ENCODE measurements at regions not wholly inside any gene's neighbourhood (a gene's known extent, or its start where the extent isn't known, plus 50 kb on each side); places are given as distances from the start of the nearest gene placed in this dataset.

DNA sequence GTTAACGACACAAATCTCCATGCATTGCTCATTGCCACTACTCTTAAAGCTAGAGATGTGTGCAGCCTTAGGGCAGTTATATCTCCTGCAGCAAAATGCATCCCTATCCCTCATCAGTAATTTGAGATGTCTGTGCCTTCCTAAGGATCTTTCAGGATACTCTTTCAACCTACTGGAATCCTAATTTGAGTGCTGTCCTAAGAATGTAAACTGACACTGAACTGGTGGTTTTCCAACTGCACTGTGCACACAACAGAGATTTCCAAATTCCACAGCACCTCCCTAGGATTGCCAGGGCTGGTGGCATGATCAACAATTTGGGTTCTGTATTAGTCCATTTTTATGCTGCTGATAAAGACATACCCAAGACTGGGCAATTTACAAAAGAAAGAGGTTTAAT, 193.9 kb downstream of the LTN1 start:
- intact Hi-C loops (cut with DNase I; ENCODE audit: low total_unique reads), result no loop called here
- no peak overlapping the region for H3K27ac ChIP-seq
- WGBS, 5 donors, result 50 to 91% (median 70%) methylated on average over 1 of the region's 1 CpG
- no peaks in the 10 kb centered on the region for H3K27me3 ChIP-seq
- no peaks in the 10 kb centered on the region for H3K9me3 ChIP-seq
- no peak for DNase-seq
- H3K4me1 ChIP-seq, result no peaks in the 10 kb centered on the region
- TF ChIP-seq, protein P1, sequence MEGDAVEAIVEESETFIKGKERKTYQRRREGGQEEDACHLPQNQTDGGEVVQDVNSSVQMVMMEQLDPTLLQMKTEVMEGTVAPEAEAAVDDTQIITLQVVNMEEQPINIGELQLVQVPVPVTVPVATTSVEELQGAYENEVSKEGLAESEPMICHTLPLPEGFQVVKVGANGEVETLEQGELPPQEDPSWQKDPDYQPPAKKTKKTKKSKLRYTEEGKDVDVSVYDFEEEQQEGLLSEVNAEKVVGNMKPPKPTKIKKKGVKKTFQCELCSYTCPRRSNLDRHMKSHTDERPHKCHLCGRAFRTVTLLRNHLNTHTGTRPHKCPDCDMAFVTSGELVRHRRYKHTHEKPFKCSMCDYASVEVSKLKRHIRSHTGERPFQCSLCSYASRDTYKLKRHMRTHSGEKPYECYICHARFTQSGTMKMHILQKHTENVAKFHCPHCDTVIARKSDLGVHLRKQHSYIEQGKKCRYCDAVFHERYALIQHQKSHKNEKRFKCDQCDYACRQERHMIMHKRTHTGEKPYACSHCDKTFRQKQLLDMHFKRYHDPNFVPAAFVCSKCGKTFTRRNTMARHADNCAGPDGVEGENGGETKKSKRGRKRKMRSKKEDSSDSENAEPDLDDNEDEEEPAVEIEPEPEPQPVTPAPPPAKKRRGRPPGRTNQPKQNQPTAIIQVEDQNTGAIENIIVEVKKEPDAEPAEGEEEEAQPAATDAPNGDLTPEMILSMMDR (IDR thresholded peaks at IDR 0.05), result no peak
- TF ChIP-seq POLR2AphosphoS5 (IDR thresholded peaks at IDR 0.05), result no peak
- TF ChIP-seq POLR2A (IDR thresholded peaks at IDR 0.05), result no peak
- no peak for TF ChIP-seq EP300 (IDR thresholded peaks at IDR 0.05)
- H3K36me3 ChIP-seq, result no peaks in the 10 kb centered on the region
- no peak overlapping the region for H3K4me3 ChIP-seq

DNA sequence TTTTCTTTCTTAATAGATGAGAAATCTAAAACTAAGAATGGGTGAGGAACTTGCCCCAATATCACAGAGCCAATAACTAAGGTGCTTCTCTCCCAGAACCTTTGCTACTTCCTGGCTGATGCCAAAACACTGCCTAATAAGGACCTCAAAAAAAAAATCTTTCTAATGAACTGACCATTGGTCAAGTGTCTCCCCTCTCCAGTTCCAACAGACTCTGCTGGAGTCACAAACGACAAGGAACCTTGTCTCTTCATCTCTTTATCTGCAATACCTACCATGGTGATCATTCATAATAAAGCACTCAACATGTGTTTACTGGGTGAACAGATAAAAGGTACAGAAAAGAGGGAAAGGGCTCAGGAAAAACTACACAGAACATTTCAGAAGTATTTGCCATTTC, 197.4 kb downstream of the LTN1 start:
- H3K27ac ChIP-seq, result no peak overlapping the region
- TF ChIP-seq POLR2A (IDR thresholded peaks at IDR 0.05), result no peak
- TF ChIP-seq, protein P1 (IDR thresholded peaks at IDR 0.05), result no peak
- no peak for TF ChIP-seq POLR2AphosphoS5 (IDR thresholded peaks at IDR 0.05)
- TF ChIP-seq EP300 (IDR thresholded peaks at IDR 0.05), result no peak
- H3K4me1 ChIP-seq, result no peaks in the 10 kb centered on the region
- H3K9me3 ChIP-seq, result no peaks in the 10 kb centered on the region
- no peaks in the 10 kb centered on the region for H3K27me3 ChIP-seq
- no peak for DNase-seq
- 32 to 46% (median 36%) methylated on average over 1 of the region's 1 CpG for WGBS, 5 donors
- intact Hi-C loops (cut with DNase I; ENCODE audit: low total_unique reads), result no loop called here
- no peak overlapping the region for H3K4me3 ChIP-seq
- no peaks in the 10 kb centered on the region for H3K36me3 ChIP-seq

DNA sequence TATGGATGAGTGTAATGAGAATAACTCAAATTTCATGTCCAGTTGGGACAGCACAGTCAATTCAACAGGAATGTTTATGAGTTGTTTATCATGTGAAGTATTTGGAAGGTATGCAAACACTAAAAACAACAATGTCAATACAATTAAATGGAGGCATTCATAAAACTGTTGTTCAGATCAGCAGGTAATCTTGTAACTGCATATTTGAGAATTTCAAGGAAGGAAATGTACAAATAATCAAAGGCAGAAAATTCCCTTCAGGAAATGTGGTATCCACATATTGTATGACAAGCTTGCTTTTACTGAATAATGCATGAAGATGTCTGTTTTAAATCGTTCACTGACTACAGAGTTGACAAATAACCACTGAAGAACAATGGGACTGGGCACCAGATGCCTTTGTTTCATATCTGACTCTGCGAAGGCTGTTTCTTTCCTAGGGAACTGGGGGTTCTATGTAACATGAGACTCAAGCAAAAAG, 198.3 kb downstream of the LTN1 start:
- TF ChIP-seq, protein P1 (IDR thresholded peaks at IDR 0.05), result no peak
- TF ChIP-seq POLR2A (IDR thresholded peaks at IDR 0.05) (no peak), EP300 (IDR thresholded peaks at IDR 0.05) (no peak), POLR2AphosphoS5 (IDR thresholded peaks at IDR 0.05) (no peak)
- H3K4me3 ChIP-seq, result no peak overlapping the region
- WGBS, 5 donors, result 55 to 67% (median 57%) methylated on average over 2 of the region's 2 CpGs
- DNase-seq, result no peak
- H3K27ac ChIP-seq, result no peak overlapping the region
- H3K27me3 ChIP-seq, result no peaks in the 10 kb centered on the region
- H3K9me3 ChIP-seq, result no peaks in the 10 kb centered on the region
- intact Hi-C loops (cut with DNase I; ENCODE audit: low total_unique reads), result no loop called here
- no peaks in the 10 kb centered on the region for H3K4me1 ChIP-seq
- H3K36me3 ChIP-seq, result no peaks in the 10 kb centered on the region

DNA sequence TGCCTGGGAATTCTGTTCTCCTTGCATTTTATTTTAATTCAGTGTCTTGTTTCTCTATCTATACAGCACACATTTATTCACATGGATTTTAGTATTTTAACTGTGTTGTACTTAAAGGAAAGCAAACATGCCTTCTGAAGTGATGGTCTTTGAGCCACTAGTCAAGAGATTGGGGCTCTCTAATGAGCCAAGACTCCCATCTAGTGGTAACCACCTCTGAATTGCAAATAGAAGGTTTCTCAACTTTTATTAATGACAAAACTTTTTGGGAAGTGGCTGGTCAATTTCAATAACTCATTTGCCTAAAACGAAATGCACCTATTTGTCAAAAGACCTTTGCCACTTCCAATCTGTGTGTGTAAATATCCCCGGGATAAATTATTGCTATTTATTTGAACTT, 199.6 kb downstream of the LTN1 start:
- no peaks in the 10 kb centered on the region for H3K9me3 ChIP-seq
- WGBS, 5 donors, result 10 to 41% (median 16%) methylated on average over 2 of the region's 2 CpGs
- H3K27ac ChIP-seq, result no peak overlapping the region
- peak in 1 of 2 donors; percentile 44 for DNase-seq
- H3K36me3 ChIP-seq, result no peaks in the 10 kb centered on the region
- no peaks in the 10 kb centered on the region for H3K4me1 ChIP-seq
- no peak overlapping the region for H3K4me3 ChIP-seq
- TF ChIP-seq, protein P1 (IDR thresholded peaks at IDR 0.05), result peak in 1 of 7 experiments; percentile 11
- TF ChIP-seq POLR2AphosphoS5 (IDR thresholded peaks at IDR 0.05) (no peak), EP300 (IDR thresholded peaks at IDR 0.05) (no peak), POLR2A (IDR thresholded peaks at IDR 0.05) (no peak)
- no peaks in the 10 kb centered on the region for H3K27me3 ChIP-seq
- intact Hi-C loops (cut with DNase I; ENCODE audit: low total_unique reads), result no loop called here
